Breast epithelium (tissue), 3 donors: ENCODE measurements at regions not wholly inside any gene's neighbourhood (a gene's known extent, or its start where the extent isn't known, plus 50 kb on each side); places are given as distances from the start of the nearest gene placed in this dataset.

Experiments used
- CTCF ChIP-seq, 3 donors: fragments of 450-650 bp; IDR thresholded peaks; one replicate each; pipeline ENCODE4 v1.5.1; 2016 to 2017; ENCODE audit warnings: antibody characterized with exemption in 3 of 3, mild to moderate bottlenecking in 3 of 3, moderate library complexity in 3 of 3
- POLR2A ChIP-seq: fragments of 450-650 bp; IDR thresholded peaks from one replicate; pipeline ENCODE4 v1.6.1; 2016; ENCODE audit warnings: antibody characterized with exemption, mild to moderate bottlenecking, moderate library complexity

- TF ChIP-seq CTCF (IDR thresholded peaks at IDR 0.05), result no peak
- TF ChIP-seq POLR2A, result no peak
These were observed 1276.1 kb upstream of the CDH8 start for GRCh38 chr16:63312346-63312745.
